HCT116 (cell line): ENCODE measurements at regions not wholly inside any gene's neighbourhood (a gene's known extent, or its start where the extent isn't known, plus 50 kb on each side); places are given as distances from the start of the nearest gene placed in this dataset.

Source experiments
- ATAC-seq: fragments of 200-7000 bp; cut with Tn5 transposase; 2 replicates; pipeline ENCODE4 v1.9.1; 2020; ENCODE audit warnings: mild to moderate bottlenecking, moderate library complexity
- BruUV-seq: library from RNA; stranded (reverse); fragments of 400-500 nt; replicated peaks from 2 replicates; lab custom pipeline; 2021; lab: Mats Ljungman, UMichigan
- CTCF ChIA-PET: fragments of 300-600 bp; sonication (Branson Sonifier 250); formaldehyde crosslinking; loops from one replicate; lab custom pipeline; 2021; ENCODE audit warnings: antibody characterized with exemption; lab: Charles Lee
- POLR2A ChIA-PET: fragments of 300-600, 350-600 bp; sonication (Branson Sonifier 250); formaldehyde crosslinking; loops from one replicate; lab custom pipeline; 2021; ENCODE audit warnings: antibody characterized with exemption; lab: Charles Lee
- RAD21 ChIA-PET, 2 experiments: fragments of 300-600 bp; sonication (Branson Sonifier 250); formaldehyde crosslinking; loops; one replicate each; lab custom pipeline; 2023; ENCODE audit warnings: low total read pairs in 2 of 2; ENCODE audit not compliant: uncharacterized antibody in 2 of 2, unreplicated experiment in 2 of 2, low non-redundant PET in 1 of 2; lab: Charles Lee
- DNase-seq: peaks from one replicate; pipeline ENCODE4 v3.0.0-alpha.2; 2010; ENCODE audit warnings: low read depth, low spot score
- H2AFZ ChIP-seq: fragments of 200-600 bp; shearing (Covaris generic), sonication (generic); 2 replicates; pipeline ENCODE4 v1.6.1; 2017; ENCODE audit warnings: low read depth, mixed run types, mixed read lengths, antibody characterized with exemption, low read length; ENCODE audit not compliant: poor library complexity, severe bottlenecking
- H3K27ac ChIP-seq: 2 replicates; pipeline ENCODE4 v1.5.1; 2012; ENCODE audit warnings: low read depth, low read length
- H3K27me3 ChIP-seq: fragments of 200-600 bp; sonication (generic); 2 replicates; pipeline ENCODE4 v1.6.1; 2016; ENCODE audit warnings: mixed run types, low read length, mixed read lengths; ENCODE audit not compliant: insufficient read depth
- H3K36me3 ChIP-seq, 2 experiments: fragments of 200-500 bp in 1 of 2; fragments of 200-600 bp in 1 of 2; sonication (Bioruptor generic) in 1 of 2; sonication (generic) in 1 of 2; 2 replicates each; pipeline versions ENCODE4 v1.5.1 to v1.6.1; 2014 to 2016; ENCODE audit warnings: low read length in 2 of 2, inconsistent platforms in 1 of 2, mixed read lengths in 1 of 2, mixed run types in 1 of 2; ENCODE audit not compliant: insufficient read depth in 2 of 2, control insufficient read depth in 1 of 2
- H3K4me1 ChIP-seq, 2 experiments: fragments of 200-600 bp in 1 of 2; sonication (generic) in 1 of 2; 2 replicates each; pipeline versions ENCODE4 v1.5.1 to v1.6.1; 2012 to 2017; ENCODE audit warnings: low read length in 2 of 2, inconsistent platforms in 1 of 2, mild to moderate bottlenecking in 1 of 2, mixed read lengths in 1 of 2, mixed run types in 1 of 2, moderate library complexity in 1 of 2; ENCODE audit not compliant: insufficient read depth in 2 of 2, control insufficient read depth in 1 of 2
- H3K4me2 ChIP-seq: fragments of 200-600 bp; sonication (generic); 2 replicates; pipeline ENCODE4 v1.6.1; 2017; ENCODE audit warnings: mixed run types, low read length, mixed read lengths
- H3K4me3 ChIP-seq, 2 experiments: fragments of 200-600 bp in 1 of 2; sonication (generic) in 1 of 2; replicated peaks in 1 of 2; 2 replicates each; pipeline ENCODE4 v1.5.1; 2011 to 2016; ENCODE audit warnings: low read length in 2 of 2, control low read depth in 1 of 2, low read depth in 1 of 2, mild to moderate bottlenecking in 1 of 2, mixed read lengths in 1 of 2, mixed run types in 1 of 2
- H3K79me2 ChIP-seq: fragments of 200-600 bp; sonication (generic); 2 replicates; pipeline ENCODE4 v1.6.1; 2017; ENCODE audit warnings: mild to moderate bottlenecking, mixed run types, low read length, moderate library complexity, mixed read lengths; ENCODE audit not compliant: insufficient read depth
- H3K9ac ChIP-seq: fragments of 200-600 bp; sonication (generic); 2 replicates; pipeline ENCODE4 v1.6.1; 2016; ENCODE audit warnings: low read length, mixed read lengths
- H3K9me2 ChIP-seq: fragments of 200-600 bp; sonication (generic), shearing (Covaris generic); 2 replicates; pipeline ENCODE4 v1.6.1; 2017; ENCODE audit warnings: mixed run types, mild to moderate bottlenecking, moderate library complexity; ENCODE audit not compliant: insufficient read depth
- H3K9me3 ChIP-seq, 2 experiments: fragments of 200-500 bp in 1 of 2; fragments of 200-600 bp in 1 of 2; sonication (Bioruptor generic) in 1 of 2; sonication (generic) in 1 of 2; 2 replicates each; pipeline ENCODE4 v1.6.1; 2014 to 2017; ENCODE audit warnings: low read length in 2 of 2, mixed read lengths in 2 of 2, inconsistent platforms in 1 of 2, low read depth in 1 of 2, mild to moderate bottlenecking in 1 of 2, mixed run types in 1 of 2, moderate library complexity in 1 of 2; ENCODE audit not compliant: control insufficient read depth in 1 of 2, insufficient read depth in 1 of 2
- H4K20me1 ChIP-seq: fragments of 200-600 bp; sonication (generic), shearing (Covaris generic); 2 replicates; pipeline ENCODE4 v1.6.1; 2017; ENCODE audit warnings: mixed run types, mild to moderate bottlenecking, moderate library complexity; ENCODE audit not compliant: insufficient read depth
- ATF3 ChIP-seq: IDR thresholded peaks from 2 replicates; pipeline ENCODE4 v1.6.1; 2012
- CBX3 ChIP-seq: IDR thresholded peaks from 2 replicates; pipeline ENCODE4 v1.6.1; 2012; ENCODE audit warnings: low read depth
- CEBPB ChIP-seq: IDR thresholded peaks from 2 replicates; pipeline ENCODE4 v1.6.1; 2012; ENCODE audit warnings: low read depth
- ELF1 ChIP-seq: IDR thresholded peaks from 2 replicates; pipeline ENCODE4 v1.6.1; 2012; ENCODE audit warnings: low read depth, borderline replicate concordance
- FOSL1 ChIP-seq: IDR thresholded peaks from 2 replicates; pipeline ENCODE4 v1.6.1; 2012; ENCODE audit warnings: low read depth
- JUND ChIP-seq: IDR thresholded peaks from 2 replicates; pipeline ENCODE4 v1.6.1; 2012
- POLR2A ChIP-seq: IDR thresholded peaks from 2 replicates; pipeline ENCODE4 v1.7.0; 2011; ENCODE audit warnings: borderline replicate concordance; ENCODE audit not compliant: insufficient read depth, insufficient read length; ENCODE audit errors: extremely low read depth
- RAD21 ChIP-seq: IDR thresholded peaks from 2 replicates; pipeline ENCODE4 v1.6.1; 2012; ENCODE audit warnings: low read depth, mild to moderate bottlenecking
- REST ChIP-seq: IDR thresholded peaks from 2 replicates; pipeline ENCODE4 v1.6.1; 2012; ENCODE audit warnings: low read depth
- SIN3A ChIP-seq: IDR thresholded peaks from 2 replicates; pipeline ENCODE4 v1.6.1; 2012; ENCODE audit warnings: low read depth
- SP1 ChIP-seq: IDR thresholded peaks from 2 replicates; pipeline ENCODE4 v1.6.1; 2012; ENCODE audit warnings: low read depth
- SRF ChIP-seq: IDR thresholded peaks from 2 replicates; pipeline ENCODE4 v1.6.1; 2012; ENCODE audit warnings: low read depth
- TCF7L2 ChIP-seq: IDR thresholded peaks from 2 replicates; pipeline ENCODE4 v1.7.0; 2011; ENCODE audit warnings: borderline replicate concordance, inconsistent platforms; ENCODE audit not compliant: insufficient read depth, insufficient read length; ENCODE audit errors: extremely low read depth
- YY1 ChIP-seq: IDR thresholded peaks from 2 replicates; pipeline ENCODE4 v1.6.1; 2011; ENCODE audit warnings: low read length, low read depth, moderate library complexity, mild to moderate bottlenecking; ENCODE audit not compliant: insufficient replicate concordance; ENCODE audit errors: extremely low read depth
- ZFX ChIP-seq: fragments of 450-650 bp; IDR thresholded peaks from 2 replicates; pipeline ENCODE4 v1.6.1; 2017
- ZNF274 ChIP-seq: fragments of 200-500 bp; sonication (Bioruptor generic); IDR thresholded peaks from 2 replicates; pipeline ENCODE4 v1.6.1; 2014; ENCODE audit warnings: mild to moderate bottlenecking, low read depth, low read length, inconsistent platforms
- intact Hi-C: fragments of 100-400 bp; cut with micrococcal nuclease; formaldehyde crosslinking; loops from 2 replicates; pipeline ENCODE4 v1.10.0; 2022

GRCh38 chr10:3588346-3588745 lies 196.7 kb downstream of the KLF6 start:
- ChIA-PET POLR2A (no interaction called here), RAD21 (no interaction called here), CTCF (no interaction called here)
- no TSS peak for BruUV-seq
- Histone ChIP-seq H3K27ac (no peak overlapping the region), H3K4me2 (no peak overlapping the region), H4K20me1 (no peaks in the 10 kb centered on the region), H3K4me1 (no peaks in the 10 kb centered on the region), H3K79me2 (no peaks in the 10 kb centered on the region), H2AFZ (no peak overlapping the region), H3K36me3 (no peaks in the 10 kb centered on the region), H3K4me3 (no peak overlapping the region), H3K9me3 (no peaks in the 10 kb centered on the region), H3K9ac (no peak overlapping the region), H3K27me3 (no peaks in the 10 kb centered on the region), H3K9me2 (no peaks in the 10 kb centered on the region)
- no peak for DNase-seq
- TF ChIP-seq FOSL1 (no peak), ZFX (no peak), REST (no peak), SIN3A (no peak), SP1 (no peak), ZNF274 (no peak), ATF3 (no peak), SRF (no peak), ELF1 (no peak), JUND (no peak), POLR2A (no peak), RAD21 (no peak), CBX3 (no peak), CEBPB (no peak), TCF7L2 (no peak), YY1 (no peak)
- ATAC-seq, result no peak
- intact Hi-C loops, result no loop called here
